Tibial artery (tissue), 4 donors: ENCODE measurements at regions not wholly inside any gene's neighbourhood (a gene's known extent, or its start where the extent isn't known, plus 50 kb on each side); places are given as distances from the start of the nearest gene placed in this dataset.

Experiments
- DNase-seq, 2 donors: peaks; one replicate each; pipeline ENCODE4 v3.0.0-alpha.2; 2019
- H3K27ac ChIP-seq, 2 donors: fragments of 200-600 bp; sonication (generic) in 1 of 2; 1 replicate in 1 of 2; 2 replicates in 1 of 2; pipeline ENCODE4 v1.5.1; 2018 to 2019; ENCODE audit warnings: mild to moderate bottlenecking in 1 of 2
- H3K27me3 ChIP-seq, 2 donors: fragments of 200-600 bp; sonication (generic) in 1 of 2; one replicate each; pipeline versions ENCODE4 v1.5.1 to v1.6.0; 2016 to 2019
- H3K36me3 ChIP-seq, 3 donors: fragments of 200-600 bp; sonication (generic) in 2 of 3; one replicate each; pipeline ENCODE4 v1.5.1; 2016 to 2019; ENCODE audit warnings: mild to moderate bottlenecking in 2 of 3
- H3K4me1 ChIP-seq, 4 donors: fragments of 200-600 bp; sonication (generic) in 2 of 4; 1 replicate in 3 of 4; 2 replicates in 1 of 4; pipeline ENCODE4 v1.5.1; 2016 to 2019
- H3K4me3 ChIP-seq, 2 donors: fragments of 200-600 bp; sonication (generic) in 1 of 2; 1 replicate in 1 of 2; 2 replicates in 1 of 2; pipeline ENCODE4 v1.5.1; 2018 to 2019; ENCODE audit warnings: mild to moderate bottlenecking in 2 of 2
- H3K9me3 ChIP-seq, 3 donors: fragments of 200-600 bp; sonication (generic) in 1 of 3; one replicate each; pipeline ENCODE4 v1.5.1; 2016 to 2019
- intact Hi-C: fragments of 100-400 bp; cut with DNase I; formaldehyde crosslinking; loops from one replicate; pipeline ENCODE4 v1.15.0; 2023; ENCODE audit warnings: low total_unique reads
- TF ChIP-seq, protein P1 (sequence below), 2 experiments: fragments of 200-600 bp in 1 of 2; fragments of 450-650 bp in 1 of 2; IDR thresholded peaks; one replicate each; pipeline ENCODE4 v1.5.1; 2017 to 2019; ENCODE audit warnings: antibody characterized with exemption in 2 of 2, mild to moderate bottlenecking in 1 of 2, moderate library complexity in 1 of 2

DNA sequence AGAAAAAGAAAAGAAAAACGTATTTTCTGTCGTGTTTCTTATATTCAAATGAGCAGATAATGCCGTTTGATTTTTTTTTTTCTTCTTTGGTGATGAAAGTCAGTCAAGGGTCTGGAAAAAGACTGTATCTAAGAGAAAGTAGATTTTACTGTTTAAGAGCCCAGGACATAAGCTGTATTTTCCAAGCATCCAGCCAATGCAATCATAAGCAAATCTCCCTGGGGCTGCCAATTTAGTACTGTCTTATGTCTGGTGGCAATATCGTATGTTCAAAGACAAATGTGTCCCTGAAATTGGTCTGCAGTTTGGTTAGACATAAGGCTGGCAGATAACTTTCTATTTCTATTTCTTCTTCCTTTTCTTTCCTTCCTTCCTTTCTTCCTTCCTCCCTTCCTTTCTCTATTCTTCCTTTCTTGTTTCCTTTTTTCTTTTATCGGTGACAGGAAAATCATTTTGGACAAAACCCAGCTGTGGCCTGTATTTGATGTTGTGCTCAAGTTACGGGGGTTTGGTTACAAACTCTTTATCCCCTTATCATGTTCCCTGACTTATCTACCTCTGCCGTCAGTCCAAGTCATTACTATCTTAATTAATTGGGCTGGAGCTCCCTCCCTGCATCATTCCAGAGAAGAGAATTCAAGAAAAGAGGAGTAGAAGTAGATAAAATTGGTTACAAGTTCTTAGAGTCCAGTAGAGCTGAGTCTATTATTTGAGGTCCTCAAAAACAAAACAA, 683.4 kb upstream of the FSHR start:
- no peaks in the 10 kb centered on the region for H3K27me3 ChIP-seq
- TF ChIP-seq, protein P1, sequence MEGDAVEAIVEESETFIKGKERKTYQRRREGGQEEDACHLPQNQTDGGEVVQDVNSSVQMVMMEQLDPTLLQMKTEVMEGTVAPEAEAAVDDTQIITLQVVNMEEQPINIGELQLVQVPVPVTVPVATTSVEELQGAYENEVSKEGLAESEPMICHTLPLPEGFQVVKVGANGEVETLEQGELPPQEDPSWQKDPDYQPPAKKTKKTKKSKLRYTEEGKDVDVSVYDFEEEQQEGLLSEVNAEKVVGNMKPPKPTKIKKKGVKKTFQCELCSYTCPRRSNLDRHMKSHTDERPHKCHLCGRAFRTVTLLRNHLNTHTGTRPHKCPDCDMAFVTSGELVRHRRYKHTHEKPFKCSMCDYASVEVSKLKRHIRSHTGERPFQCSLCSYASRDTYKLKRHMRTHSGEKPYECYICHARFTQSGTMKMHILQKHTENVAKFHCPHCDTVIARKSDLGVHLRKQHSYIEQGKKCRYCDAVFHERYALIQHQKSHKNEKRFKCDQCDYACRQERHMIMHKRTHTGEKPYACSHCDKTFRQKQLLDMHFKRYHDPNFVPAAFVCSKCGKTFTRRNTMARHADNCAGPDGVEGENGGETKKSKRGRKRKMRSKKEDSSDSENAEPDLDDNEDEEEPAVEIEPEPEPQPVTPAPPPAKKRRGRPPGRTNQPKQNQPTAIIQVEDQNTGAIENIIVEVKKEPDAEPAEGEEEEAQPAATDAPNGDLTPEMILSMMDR (IDR thresholded peaks at IDR 0.05): no peak
- no peak for DNase-seq
- H3K4me1 ChIP-seq: peaks cover 0 to 3% (median 0%) of the 10 kb centered on the region in 4 donors
- intact Hi-C loops: no loop called here
- H3K9me3 ChIP-seq: no peaks in the 10 kb centered on the region
- no peaks in the 10 kb centered on the region for H3K36me3 ChIP-seq
- H3K27ac ChIP-seq: no peak overlapping the region
- no peak overlapping the region for H3K4me3 ChIP-seq

DNA sequence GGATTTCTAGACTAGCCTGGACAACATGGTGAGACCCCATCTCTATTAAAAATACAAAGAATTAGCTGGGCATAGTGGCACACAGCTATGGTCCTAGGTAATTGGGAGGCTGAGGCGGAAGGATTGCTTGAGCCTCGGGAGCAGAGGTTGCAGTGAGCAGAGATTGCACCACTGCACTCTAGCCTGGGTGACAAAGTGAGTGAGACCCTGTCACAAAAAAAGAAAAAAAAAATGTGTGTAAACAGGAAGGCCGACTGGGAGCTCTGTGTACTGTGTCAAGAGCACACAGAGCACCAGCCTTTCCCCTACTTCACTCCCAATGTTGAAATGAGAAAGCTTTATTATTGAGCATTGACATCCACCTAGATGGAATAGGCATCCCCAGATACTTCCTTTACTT, 681.7 kb upstream of the FSHR start:
- H3K4me1 ChIP-seq: peaks cover 0 to 3% (median 0%) of the 10 kb centered on the region in 4 donors
- no peaks in the 10 kb centered on the region for H3K9me3 ChIP-seq
- intact Hi-C loops: no loop called here
- H3K27me3 ChIP-seq: no peaks in the 10 kb centered on the region
- H3K36me3 ChIP-seq: no peaks in the 10 kb centered on the region
- TF ChIP-seq, protein P1 (IDR thresholded peaks at IDR 0.05): no peak
- no peak overlapping the region for H3K27ac ChIP-seq
- H3K4me3 ChIP-seq: no peak overlapping the region
- no peak for DNase-seq

DNA sequence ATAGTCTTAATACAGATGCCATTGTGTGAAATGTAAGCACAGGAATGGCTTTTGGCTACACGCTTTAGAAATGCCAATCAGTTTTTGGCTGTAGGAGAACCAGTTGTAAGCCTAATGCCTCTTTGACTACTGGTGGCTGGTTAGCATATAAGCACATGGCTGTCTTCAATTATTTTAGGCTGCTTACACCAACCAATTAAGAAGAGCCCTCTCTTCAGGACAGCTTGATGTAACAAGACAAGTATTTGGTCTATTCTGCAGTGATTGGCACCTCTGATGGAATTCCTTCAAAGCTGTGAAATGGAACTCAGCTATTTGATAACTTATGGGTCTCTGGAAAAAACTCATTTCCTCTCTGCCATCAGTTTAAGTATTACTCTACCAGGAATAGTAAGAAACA, 680.1 kb upstream of the FSHR start:
- intact Hi-C loops: no loop called here
- Histone ChIP-seq H3K27me3 (no peaks in the 10 kb centered on the region), H3K36me3 (no peaks in the 10 kb centered on the region), H3K27ac (no peak overlapping the region), H3K9me3 (no peaks in the 10 kb centered on the region), H3K4me1 (peaks cover 0 to 3% (median 0%) of the 10 kb centered on the region in 4 donors), H3K4me3 (no peak overlapping the region)
- TF ChIP-seq, protein P1 (IDR thresholded peaks at IDR 0.05): no peak
- DNase-seq: no peak

DNA sequence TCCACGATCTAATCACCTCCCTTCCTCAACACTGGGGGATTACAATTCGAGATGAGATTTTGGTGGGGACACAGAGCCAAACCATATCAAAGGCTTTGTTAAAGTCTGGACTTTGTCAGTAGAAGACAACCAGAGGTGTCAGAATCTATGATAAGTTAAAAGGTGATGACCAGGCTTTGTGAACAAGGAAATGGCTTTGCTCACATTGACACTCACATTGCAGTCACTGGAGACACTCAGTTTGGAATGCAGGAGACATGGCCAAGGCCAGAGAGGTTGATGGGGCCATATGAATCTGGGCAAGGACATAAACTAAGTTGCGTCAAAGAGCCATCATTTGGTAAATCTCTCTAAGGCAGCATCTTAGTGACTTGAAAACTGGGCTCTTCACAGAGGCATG, 678.2 kb upstream of the FSHR start:
- Histone ChIP-seq H3K27me3 (no peaks in the 10 kb centered on the region), H3K9me3 (no peaks in the 10 kb centered on the region), H3K4me1 (peaks cover 0 to 3% (median 0%) of the 10 kb centered on the region in 4 donors), H3K4me3 (no peak overlapping the region), H3K36me3 (no peaks in the 10 kb centered on the region), H3K27ac (no peak overlapping the region)
- no peak for DNase-seq
- intact Hi-C loops: no loop called here
- TF ChIP-seq, protein P1 (IDR thresholded peaks at IDR 0.05): no peak

DNA sequence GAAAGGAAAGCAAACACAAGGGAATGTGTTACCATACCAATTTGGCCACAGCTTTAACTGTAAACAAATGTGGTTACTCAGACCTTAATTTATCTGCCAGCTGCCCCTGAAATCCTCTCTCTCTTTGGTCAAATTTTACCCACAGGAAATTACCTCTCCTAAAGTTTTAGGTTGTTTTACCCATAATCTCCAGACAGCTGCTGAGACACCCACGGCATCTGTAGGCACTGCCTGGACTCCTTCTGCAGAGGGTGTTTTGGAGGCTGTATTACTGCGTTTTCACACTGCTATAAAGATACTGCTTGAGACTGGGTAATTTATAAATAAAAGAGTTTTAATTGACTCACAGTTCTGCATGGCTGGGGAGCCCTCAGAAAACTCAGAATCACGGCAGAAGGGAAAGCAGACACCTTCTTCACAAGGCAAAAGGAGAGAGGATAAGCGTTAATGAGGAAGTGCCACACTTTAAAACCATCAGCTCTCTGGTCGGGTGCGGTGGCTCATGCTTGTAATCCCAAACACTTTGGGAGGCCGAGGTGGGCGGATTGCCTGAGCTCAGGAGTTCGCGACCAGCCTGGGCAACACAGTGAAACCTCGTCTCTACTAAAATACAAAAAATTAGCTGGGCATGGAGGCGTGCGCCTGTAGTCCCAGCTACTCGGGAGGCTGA, 677.5 kb upstream of the FSHR start:
- TF ChIP-seq, protein P1 (IDR thresholded peaks at IDR 0.05): no peak
- Histone ChIP-seq H3K4me3 (no peak overlapping the region), H3K27ac (no peak overlapping the region), H3K4me1 (peaks cover 0 to 3% (median 0%) of the 10 kb centered on the region in 4 donors), H3K27me3 (no peaks in the 10 kb centered on the region), H3K36me3 (no peaks in the 10 kb centered on the region), H3K9me3 (no peaks in the 10 kb centered on the region)
- intact Hi-C loops: no loop called here
- DNase-seq: no peak
